GM10266 (cell line): ENCODE measurements at regions not wholly inside any gene's neighbourhood (a gene's known extent, or its start where the extent isn't known, plus 50 kb on each side); places are given as distances from the start of the nearest gene placed in this dataset.

ENCODE experiments used
- DNase-seq: peaks from one replicate; pipeline ENCODE4 v3.0.0; 2012; ENCODE audit errors: extremely low spot score
- TF ChIP-seq, protein P1 (sequence below): IDR thresholded peaks from 2 replicates; pipeline ENCODE4 v1.5.1; 2012; ENCODE audit warnings: mild to moderate bottlenecking, low read depth; ENCODE audit not compliant: control insufficient read depth, insufficient read depth; ENCODE audit errors: missing control alignments

- DNase-seq = no peak
- TF ChIP-seq, protein P1, sequence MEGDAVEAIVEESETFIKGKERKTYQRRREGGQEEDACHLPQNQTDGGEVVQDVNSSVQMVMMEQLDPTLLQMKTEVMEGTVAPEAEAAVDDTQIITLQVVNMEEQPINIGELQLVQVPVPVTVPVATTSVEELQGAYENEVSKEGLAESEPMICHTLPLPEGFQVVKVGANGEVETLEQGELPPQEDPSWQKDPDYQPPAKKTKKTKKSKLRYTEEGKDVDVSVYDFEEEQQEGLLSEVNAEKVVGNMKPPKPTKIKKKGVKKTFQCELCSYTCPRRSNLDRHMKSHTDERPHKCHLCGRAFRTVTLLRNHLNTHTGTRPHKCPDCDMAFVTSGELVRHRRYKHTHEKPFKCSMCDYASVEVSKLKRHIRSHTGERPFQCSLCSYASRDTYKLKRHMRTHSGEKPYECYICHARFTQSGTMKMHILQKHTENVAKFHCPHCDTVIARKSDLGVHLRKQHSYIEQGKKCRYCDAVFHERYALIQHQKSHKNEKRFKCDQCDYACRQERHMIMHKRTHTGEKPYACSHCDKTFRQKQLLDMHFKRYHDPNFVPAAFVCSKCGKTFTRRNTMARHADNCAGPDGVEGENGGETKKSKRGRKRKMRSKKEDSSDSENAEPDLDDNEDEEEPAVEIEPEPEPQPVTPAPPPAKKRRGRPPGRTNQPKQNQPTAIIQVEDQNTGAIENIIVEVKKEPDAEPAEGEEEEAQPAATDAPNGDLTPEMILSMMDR = no peak
These were observed 262.3 kb downstream of the TRIB2 start for GRCh38 chr2:12979066-12979465.

GRCh38 chr2:12980817-12981216 is 264.1 kb downstream of the TRIB2 start:
- TF ChIP-seq, protein P1 = no peak

GRCh38 chr2:12982149-12982584 is 265.4 kb downstream of the TRIB2 start:
- no peak for DNase-seq
- TF ChIP-seq, protein P1 = no peak

More at GRCh38 chr2:12980817-12981216, 264.1 kb downstream of the TRIB2 start:
- DNase-seq = no peak

DNA sequence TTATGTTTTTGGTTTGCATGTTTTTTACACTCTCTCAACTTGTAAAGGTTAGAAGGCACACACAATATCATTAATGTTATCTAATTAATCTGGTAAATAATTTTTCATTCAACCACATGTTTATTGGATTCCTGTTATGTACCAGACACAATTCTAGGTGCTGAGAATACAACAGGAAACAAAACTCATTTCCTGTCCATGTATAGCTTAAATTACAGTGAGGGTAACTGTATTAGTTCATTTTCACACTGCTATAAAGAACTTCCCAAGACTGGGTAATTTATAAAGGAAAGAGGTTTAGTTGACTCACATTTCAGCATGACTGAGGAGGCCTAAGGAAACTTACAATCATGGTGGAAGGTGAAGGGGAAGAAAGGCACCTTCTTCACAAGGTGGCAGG is 270.5 kb downstream of the TRIB2 start:
- TF ChIP-seq, protein P1 = no peak
- DNase-seq = no peak

GRCh38 chr2:12988279-12988678 is 271.5 kb downstream of the TRIB2 start:
- DNase-seq = no peak
- TF ChIP-seq, protein P1 = no peak

GRCh38 chr2:12990523-12990922 is 273.8 kb downstream of the TRIB2 start:
- TF ChIP-seq, protein P1 = no peak
- no peak for DNase-seq

GRCh38 chr2:12998685-12999084 is 281.9 kb downstream of the TRIB2 start:
- no peak for DNase-seq
- TF ChIP-seq, protein P1 = no peak
